OCI-LY1 (cell line): ENCODE measurements at regions not wholly inside any gene's neighbourhood (a gene's known extent, or its start where the extent isn't known, plus 50 kb on each side); places are given as distances from the start of the nearest gene placed in this dataset.

Experiments used
- H2AFZ ChIP-seq: fragments of 200-600 bp; sonication (generic), shearing (Covaris generic); 2 replicates; pipeline ENCODE4 v1.6.0; 2014; ENCODE audit warnings: antibody characterized with exemption, mild to moderate bottlenecking, low read length
- H3F3A ChIP-seq: fragments of 200-600 bp; sonication (generic), shearing (Covaris generic); 2 replicates; pipeline ENCODE4 v1.6.0; 2014; ENCODE audit warnings: mild to moderate bottlenecking, antibody characterized with exemption, low read length, moderate library complexity; ENCODE audit not compliant: insufficient read depth
- H3K27ac ChIP-seq: fragments of 200-600 bp; sonication (generic); 2 replicates; pipeline ENCODE4 v1.5.1; 2014; ENCODE audit warnings: low read length, mixed run types, mild to moderate bottlenecking, low read depth; ENCODE audit not compliant: poor library complexity, severe bottlenecking
- H3K27me3 ChIP-seq: fragments of 200-600 bp; sonication (generic); 2 replicates; pipeline ENCODE4 v1.6.0; 2014; ENCODE audit warnings: antibody characterized with exemption, mild to moderate bottlenecking, low read length, moderate library complexity; ENCODE audit not compliant: insufficient read depth
- H3K36me3 ChIP-seq: fragments of 200-600 bp; sonication (generic); 2 replicates; pipeline ENCODE4 v1.6.1; 2014; ENCODE audit warnings: mild to moderate bottlenecking, antibody characterized with exemption, low read length, moderate library complexity, mixed read lengths; ENCODE audit not compliant: insufficient read depth
- H3K4me1 ChIP-seq: fragments of 200-600 bp; sonication (generic); 2 replicates; pipeline ENCODE4 v1.5.1; 2014; ENCODE audit warnings: mild to moderate bottlenecking, low read length, moderate library complexity; ENCODE audit not compliant: insufficient read depth, severe bottlenecking
- H3K4me2 ChIP-seq: fragments of 200-600 bp; sonication (generic), shearing (Covaris generic); 2 replicates; pipeline ENCODE4 v1.6.1; 2014; ENCODE audit warnings: low read length
- H3K4me3 ChIP-seq: fragments of 200-600 bp; sonication (generic); 2 replicates; pipeline ENCODE4 v1.5.1; 2014; ENCODE audit warnings: low read length, low read depth, mild to moderate bottlenecking, mixed read lengths; ENCODE audit not compliant: poor library complexity, severe bottlenecking
- H3K79me2 ChIP-seq: fragments of 200-600 bp; shearing (Covaris generic); 2 replicates; pipeline ENCODE4 v1.6.1; 2016; ENCODE audit warnings: mixed run types, low read length, mixed read lengths; ENCODE audit not compliant: insufficient read depth
- H3K9ac ChIP-seq: fragments of 200-600 bp; sonication (generic), shearing (Covaris generic); 2 replicates; pipeline ENCODE4 v1.6.1; 2014; ENCODE audit warnings: mild to moderate bottlenecking, low read length, mixed read lengths
- H3K9me2 ChIP-seq: fragments of 200-600 bp; sonication (generic), shearing (Covaris generic); 2 replicates; pipeline ENCODE4 v1.6.1; 2014; ENCODE audit warnings: low read depth, mild to moderate bottlenecking, low read length, mixed read lengths
- H3K9me3 ChIP-seq: fragments of 200-600 bp; shearing (Covaris generic); 2 replicates; pipeline ENCODE4 v1.6.1; 2014; ENCODE audit warnings: low read length, mixed read lengths
- H4K20me1 ChIP-seq: fragments of 200-600 bp; sonication (generic), shearing (Covaris generic); 2 replicates; pipeline ENCODE4 v1.6.0; 2016; ENCODE audit warnings: mild to moderate bottlenecking, low read length; ENCODE audit not compliant: insufficient read depth
- EZH2 ChIP-seq: fragments of 200-600 bp; sonication (generic), shearing (Covaris generic); IDR thresholded peaks from 2 replicates; pipeline ENCODE4 v1.8.0; 2017; ENCODE audit warnings: borderline replicate concordance, mixed run types, mild to moderate bottlenecking, antibody characterized with exemption, low read length, moderate library complexity, mixed read lengths
- TF ChIP-seq, protein P1 (sequence below): fragments of 200-600 bp; sonication (generic), shearing (Covaris generic); IDR thresholded peaks from 2 replicates; pipeline ENCODE4 v1.5.1; 2017; ENCODE audit warnings: mild to moderate bottlenecking, antibody characterized with exemption, low read length, moderate library complexity, mixed read lengths

- no peaks in the 10 kb centered on the region for H3K9me2 ChIP-seq
- H3K9ac ChIP-seq, result no peak overlapping the region
- no peaks in the 10 kb centered on the region for H3K9me3 ChIP-seq
- H3K27me3 ChIP-seq, result peaks cover 14% of the 10 kb centered on the region; the same call in 1 of the 2 replicates
- TF ChIP-seq, protein P1, sequence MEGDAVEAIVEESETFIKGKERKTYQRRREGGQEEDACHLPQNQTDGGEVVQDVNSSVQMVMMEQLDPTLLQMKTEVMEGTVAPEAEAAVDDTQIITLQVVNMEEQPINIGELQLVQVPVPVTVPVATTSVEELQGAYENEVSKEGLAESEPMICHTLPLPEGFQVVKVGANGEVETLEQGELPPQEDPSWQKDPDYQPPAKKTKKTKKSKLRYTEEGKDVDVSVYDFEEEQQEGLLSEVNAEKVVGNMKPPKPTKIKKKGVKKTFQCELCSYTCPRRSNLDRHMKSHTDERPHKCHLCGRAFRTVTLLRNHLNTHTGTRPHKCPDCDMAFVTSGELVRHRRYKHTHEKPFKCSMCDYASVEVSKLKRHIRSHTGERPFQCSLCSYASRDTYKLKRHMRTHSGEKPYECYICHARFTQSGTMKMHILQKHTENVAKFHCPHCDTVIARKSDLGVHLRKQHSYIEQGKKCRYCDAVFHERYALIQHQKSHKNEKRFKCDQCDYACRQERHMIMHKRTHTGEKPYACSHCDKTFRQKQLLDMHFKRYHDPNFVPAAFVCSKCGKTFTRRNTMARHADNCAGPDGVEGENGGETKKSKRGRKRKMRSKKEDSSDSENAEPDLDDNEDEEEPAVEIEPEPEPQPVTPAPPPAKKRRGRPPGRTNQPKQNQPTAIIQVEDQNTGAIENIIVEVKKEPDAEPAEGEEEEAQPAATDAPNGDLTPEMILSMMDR, result no peak
- no peak for TF ChIP-seq EZH2
- H3K4me1 ChIP-seq, result no peaks in the 10 kb centered on the region
- H3K4me2 ChIP-seq, result no peak overlapping the region
- H3K36me3 ChIP-seq, result no peaks in the 10 kb centered on the region
- H3F3A ChIP-seq, result no peaks in the 10 kb centered on the region
- no peak overlapping the region for H3K4me3 ChIP-seq
- no peaks in the 10 kb centered on the region for H3K79me2 ChIP-seq
- no peak overlapping the region for H3K27ac ChIP-seq
- no peak overlapping the region for H2AFZ ChIP-seq
- H4K20me1 ChIP-seq, result no peaks in the 10 kb centered on the region
Observed at GRCh38 chr17:77566566-77567138, 391.9 kb upstream of the TNRC6C start.

- Histone ChIP-seq H3F3A (no peaks in the 10 kb centered on the region), H3K9me3 (no peaks in the 10 kb centered on the region), H3K36me3 (no peaks in the 10 kb centered on the region), H3K79me2 (no peaks in the 10 kb centered on the region), H3K4me1 (no peaks in the 10 kb centered on the region), H3K4me3 (no peak overlapping the region), H2AFZ (no peak overlapping the region), H3K9ac (no peak overlapping the region), H3K9me2 (no peaks in the 10 kb centered on the region), H3K4me2 (no peak overlapping the region), H3K27ac (no peak overlapping the region), H4K20me1 (no peaks in the 10 kb centered on the region), H3K27me3 (peaks cover 4% of the 10 kb centered on the region; the same call in 1 of the 2 replicates)
- TF ChIP-seq EZH2, result no peak
- TF ChIP-seq, protein P1, result no peak
Observed at GRCh38 chr17:77568540-77568939, 390.0 kb upstream of the TNRC6C start.

- Histone ChIP-seq H2AFZ (no peak overlapping the region), H3K4me2 (no peak overlapping the region), H3K4me1 (no peaks in the 10 kb centered on the region), H3K27me3 (peaks cover 8% of the 10 kb centered on the region; the same call in 1 of the 2 replicates), H3K27ac (no peak overlapping the region), H3K4me3 (no peak overlapping the region), H3K9ac (no peak overlapping the region), H3K79me2 (no peaks in the 10 kb centered on the region), H3F3A (no peaks in the 10 kb centered on the region), H3K9me3 (no peaks in the 10 kb centered on the region), H3K36me3 (no peaks in the 10 kb centered on the region), H4K20me1 (no peaks in the 10 kb centered on the region), H3K9me2 (no peaks in the 10 kb centered on the region)
- TF ChIP-seq EZH2, result no peak
- TF ChIP-seq, protein P1, result no peak
Observed at GRCh38 chr17:77569846-77570564, 388.5 kb upstream of the TNRC6C start.
